Dendritic cell treated with granulocyte-macrophage colony-stimulating factor and Interleukin-4, amounts not matched to agents 40 ng/mL and 50 ng/mL, for 4 days (primary cell): ENCODE measurements at regions not wholly inside any gene's neighbourhood (a gene's known extent, or its start where the extent isn't known, plus 50 kb on each side); places are given as distances from the start of the nearest gene placed in this dataset.

ENCODE experiments used
- H3K27ac Mint-ChIP-seq: one replicate; pipeline ENCODE4 v1.8.0; 2022; ENCODE audit warnings: mild to moderate bottlenecking, mixed read lengths
- H3K27me3 Mint-ChIP-seq: one replicate; pipeline ENCODE4 v1.8.0; 2022; ENCODE audit warnings: mild to moderate bottlenecking, mixed read lengths
- H3K36me3 Mint-ChIP-seq: one replicate; pipeline ENCODE4 v1.8.0; 2022; ENCODE audit warnings: low read depth, mixed read lengths
- H3K4me1 Mint-ChIP-seq: one replicate; pipeline ENCODE4 v1.8.0; 2022; ENCODE audit warnings: low read depth, mixed read lengths
- H3K4me3 Mint-ChIP-seq: one replicate; pipeline ENCODE4 v1.8.0; 2022; ENCODE audit warnings: mild to moderate bottlenecking, moderate library complexity, mixed read lengths
- H3K9me3 Mint-ChIP-seq: one replicate; pipeline ENCODE4 v1.8.0; 2022; ENCODE audit warnings: mixed read lengths
- intact Hi-C: fragments of 100-400 bp; cut with micrococcal nuclease; formaldehyde crosslinking; loops from one replicate; pipeline ENCODE4 v1.15.0; 2022

- intact Hi-C loops = no loop called here
These were observed 57.1 kb upstream of the KCNJ16 start for GRCh38 chr17:70017941-70018340.

GRCh38 chr17:70021726-70022125 lies 53.3 kb upstream of the KCNJ16 start:
- intact Hi-C loops = no loop called here
- no peaks in the 10 kb centered on the region for H3K9me3 Mint-ChIP-seq
- H3K27me3 Mint-ChIP-seq = no peaks in the 10 kb centered on the region
- H3K4me3 Mint-ChIP-seq = no peak overlapping the region
- peaks cover 10% of the 10 kb centered on the region for H3K4me1 Mint-ChIP-seq
- no peak overlapping the region for H3K27ac Mint-ChIP-seq
- H3K36me3 Mint-ChIP-seq = no peaks in the 10 kb centered on the region

More at GRCh38 chr17:70017941-70018340, 57.1 kb upstream of the KCNJ16 start:
- Mint-ChIP-seq H3K9me3 (no peaks in the 10 kb centered on the region), H3K27me3 (no peaks in the 10 kb centered on the region), H3K27ac (no peak overlapping the region), H3K4me3 (no peak overlapping the region), H3K36me3 (no peaks in the 10 kb centered on the region), H3K4me1 (peaks cover 10% of the 10 kb centered on the region)

- Mint-ChIP-seq H3K9me3 (no peaks in the 10 kb centered on the region), H3K36me3 (no peaks in the 10 kb centered on the region), H3K4me3 (no peak overlapping the region), H3K27ac (no peak overlapping the region), H3K27me3 (no peaks in the 10 kb centered on the region), H3K4me1 (peaks cover 10% of the 10 kb centered on the region)
- intact Hi-C loops = no loop called here
These were observed 52.9 kb upstream of the KCNJ16 start for GRCh38 chr17:70022175-70022574.

- Mint-ChIP-seq H3K9me3 (peaks cover 9% of the 10 kb centered on the region), H3K4me1 (peaks cover 10% of the 10 kb centered on the region), H3K27me3 (no peaks in the 10 kb centered on the region), H3K27ac (no peak overlapping the region), H3K36me3 (no peaks in the 10 kb centered on the region), H3K4me3 (no peak overlapping the region)
- intact Hi-C loops = no loop called here
These were observed 50.8 kb upstream of the KCNJ16 start for GRCh38 chr17:70024253-70024652.
